ENCODE measurements at regions not wholly inside any gene's neighbourhood (a gene's known extent, or its start where the extent isn't known, plus 50 kb on each side); places are given as distances from the start of the nearest gene placed in this dataset.

GRCh38 chr2:242036653-242036950 lies 167.1 kb downstream of the RTP5 start:
- Histone ChIP-seq H3K4me3 (no peak overlapping the region), H3K9me3 (replicated peaks; ENCODE audit: control insufficient read depth, insufficient read depth, low read length) (no peaks in the 10 kb centered on the region; the same call in 2 of the 3 replicates), H3K9ac (ENCODE audit: control insufficient read depth, insufficient read depth, low read length) (no peak overlapping the region), H2AFZ (ENCODE audit: control insufficient read depth, low read depth, low read length) (no peak overlapping the region), H3K27me3 (replicated peaks in 1 of 2; ENCODE audit: control insufficient read depth in 2 of 2, insufficient read depth in 2 of 2, low read length in 1 of 2) (peaks cover 0 to 3% of the 10 kb centered on the region in 2 experiments), H3K36me3 (ENCODE audit: control insufficient read depth in 2 of 2, insufficient read depth in 2 of 2, low read length in 1 of 2) (no peaks in the 10 kb centered on the region), H3K79me2 (ENCODE audit: control insufficient read depth, insufficient read depth, low read length) (no peaks in the 10 kb centered on the region), H3K4me2 (ENCODE audit: control insufficient read depth, insufficient read depth) (no peak overlapping the region), H3K4me1 (ENCODE audit: control insufficient read depth, insufficient read depth, low read length) (no peaks in the 10 kb centered on the region), H3K27ac (ENCODE audit: control insufficient read depth, insufficient read depth) (no peak overlapping the region), H4K20me1 (ENCODE audit: control insufficient read depth, insufficient read depth) (no peaks in the 10 kb centered on the region)
- intact Hi-C loops (cut with micrococcal nuclease; ENCODE audit: unreplicated experiment) (no loop called here), in situ Hi-C loops (cut with MboI) (no loop called here)
- RAD21 ChIA-PET (ENCODE audit: unreplicated experiment): no interaction called here
- TF ChIP-seq IKZF1 (conservative IDR thresholded peaks at IDR 0.05) (no peak), BCL11A (IDR thresholded peaks at IDR 0.05; ENCODE audit: low read depth, low read length) (no peak), MYC (IDR thresholded peaks at IDR 0.05; ENCODE audit: insufficient read depth, insufficient read length, insufficient replicate concordance, low read length, severe bottlenecking) (no peak), RFX5 (IDR thresholded peaks at IDR 0.05; ENCODE audit: low read depth, low read length) (no peak), IRF4 (IDR thresholded peaks at IDR 0.05; ENCODE audit: low read depth, low read length) (no peak), ZNF384 (IDR thresholded peaks at IDR 0.05; ENCODE audit: borderline replicate concordance, low read depth, low read length) (no peak), ZNF274 (IDR thresholded peaks at IDR 0.05; ENCODE audit: insufficient read depth, insufficient read length) (no peak), SPI1 (IDR thresholded peaks at IDR 0.05; ENCODE audit: borderline replicate concordance, insufficient read depth, low read depth, low read length) (no peak), KLF5 (IDR thresholded peaks at IDR 0.05; ENCODE audit: partially characterized antibody) (no peak), RB1 (IDR thresholded peaks at IDR 0.05; ENCODE audit: borderline replicate concordance) (no peak), TCF7 (IDR thresholded peaks at IDR 0.05; ENCODE audit: borderline replicate concordance) (no peak)
- ATAC-seq (no peak), FAIRE-seq (no peak), DNase-seq (ENCODE audit: low read depth, low spot score) (no peak)
- POLR2A ChIA-PET: no interaction called here
- SMC1A ChIA-PET (ENCODE audit: uncharacterized antibody, unreplicated experiment): no interaction called here
- 61% methylated on average over 7 of the region's 7 CpGs for WGBS (ENCODE audit: insufficient coverage, insufficient replicate concordance, low lambda C conversion rate, missing lambda C conversion rate)
- BruUV-seq (replicated peaks): no TSS peak
- CTCF ChIA-PET: no interaction called here
